CD4-positive, alpha-beta T cell (primary cell): ENCODE measurements at regions not wholly inside any gene's neighbourhood (a gene's known extent, or its start where the extent isn't known, plus 50 kb on each side); places are given as distances from the start of the nearest gene placed in this dataset.

Source experiments
- ATAC-seq: fragments of 200-7000 bp; cut with Tn5 transposase; one replicate; pipeline ENCODE4 v1.10.0; 2022; ENCODE audit warnings: mild to moderate bottlenecking; ENCODE audit not compliant: poor library complexity
- CTCF ChIA-PET: fragments of 350-600 bp; sonication (Branson Sonifier 250); formaldehyde crosslinking; loops from one replicate; lab custom pipeline; 2021; ENCODE audit warnings: antibody characterized with exemption, inconsistent platforms; lab: Charles Lee
- POLR2A ChIA-PET: fragments of 350-600 bp; sonication (Branson Sonifier 250); formaldehyde crosslinking; loops from one replicate; lab custom pipeline; 2021; ENCODE audit warnings: antibody characterized with exemption, inconsistent platforms; lab: Charles Lee
- DNase-seq, 14 experiments: peaks; one replicate each; pipeline ENCODE4 v3.0.0-alpha.2; 2013 to 2020; ENCODE audit warnings: mixed read lengths in 2 of 14
- H3K27ac ChIP-seq, 2 donors: one replicate each; pipeline versions ENCODE4 v1.5.1 to v1.7.0; 2013; ENCODE audit warnings: low read length in 2 of 2, low read depth in 1 of 2, mild to moderate bottlenecking in 1 of 2
- H3K27me3 ChIP-seq, 2 experiments: 1 replicate in 1 of 2; 2 replicates in 1 of 2; pipeline versions ENCODE4 v1.6.1 to v1.7.0; 2013; ENCODE audit warnings: low read length in 2 of 2, control low read depth in 1 of 2, mild to moderate bottlenecking in 1 of 2, moderate library complexity in 1 of 2; ENCODE audit not compliant: insufficient read depth in 2 of 2, control insufficient read depth in 1 of 2
- H3K36me3 ChIP-seq: one replicate; pipeline ENCODE4 v1.6.1; 2013; ENCODE audit warnings: low read length, control low read depth; ENCODE audit not compliant: insufficient read depth
- H3K4me1 ChIP-seq: one replicate; pipeline ENCODE4 v1.6.1; 2013; ENCODE audit warnings: low read length, control low read depth; ENCODE audit not compliant: insufficient read depth
- H3K4me3 ChIP-seq: one replicate; pipeline ENCODE4 v1.5.1; 2013; ENCODE audit warnings: mild to moderate bottlenecking, low read length, moderate library complexity
- H3K9me3 ChIP-seq, 2 experiments: 1 replicate in 1 of 2; 2 replicates in 1 of 2; pipeline versions ENCODE4 v1.6.1 to v1.7.0; 2013; ENCODE audit warnings: low read length in 2 of 2, mild to moderate bottlenecking in 2 of 2, control low read depth in 1 of 2, moderate library complexity in 1 of 2; ENCODE audit not compliant: control insufficient read depth in 1 of 2, insufficient read depth in 1 of 2
- H3K27ac Mint-ChIP-seq: one replicate; pipeline ENCODE4 v1.8.0; 2020; ENCODE audit warnings: mixed read lengths
- H3K27me3 Mint-ChIP-seq: one replicate; pipeline ENCODE4 v1.8.0; 2021; ENCODE audit warnings: mixed read lengths
- H3K36me3 Mint-ChIP-seq: one replicate; pipeline ENCODE4 v1.8.0; 2021; ENCODE audit warnings: low read depth, mixed read lengths
- H3K4me1 Mint-ChIP-seq: one replicate; pipeline ENCODE4 v1.8.0; 2021; ENCODE audit warnings: low read depth, mixed read lengths
- H3K4me3 Mint-ChIP-seq: one replicate; pipeline ENCODE4 v1.8.0; 2020; ENCODE audit warnings: mild to moderate bottlenecking, mixed read lengths
- H3K9me3 Mint-ChIP-seq: one replicate; pipeline ENCODE4 v1.8.0; 2020; ENCODE audit warnings: mixed read lengths
- CTCF ChIP-seq: fragments of 200-600 bp; IDR thresholded peaks from one replicate; pipeline ENCODE4 v1.8.0; 2022; ENCODE audit warnings: antibody characterized with exemption, mild to moderate bottlenecking
- intact Hi-C, 2 experiments: fragments of 100-400 bp; cut with DNase I in 1 of 2; cut with micrococcal nuclease in 1 of 2; formaldehyde crosslinking; loops; one replicate each; pipeline versions ENCODE4 v1.15.1 to v1.9.0; 2023 to 2025; cut with DNase I, micrococcal nuclease

GRCh38 chr16:65998443-65998842, 368.0 kb upstream of the CDH5 start:
- no peaks in the 10 kb centered on the region for H3K4me1 Mint-ChIP-seq
- ATAC-seq (no peak), DNase-seq (no peak)
- H3K27me3 Mint-ChIP-seq = peaks cover 39% of the 10 kb centered on the region
- CTCF ChIA-PET = no interaction called here
- H3K9me3 ChIP-seq = no peaks in the 10 kb centered on the region
- intact Hi-C loops = no loop called here
- H3K4me3 Mint-ChIP-seq = no peak overlapping the region
- no peaks in the 10 kb centered on the region for H3K4me1 ChIP-seq
- H3K27ac Mint-ChIP-seq = no peak overlapping the region
- H3K27ac ChIP-seq = no peak overlapping the region
- no peak for TF ChIP-seq CTCF
- POLR2A ChIA-PET = no interaction called here
- no peaks in the 10 kb centered on the region for H3K36me3 ChIP-seq
- no peaks in the 10 kb centered on the region for H3K36me3 Mint-ChIP-seq
- no peaks in the 10 kb centered on the region for H3K9me3 Mint-ChIP-seq
- H3K4me3 ChIP-seq = no peak overlapping the region
- H3K27me3 ChIP-seq = peaks cover 0 to 2% of the 10 kb centered on the region in 2 experiments

- no peaks in the 10 kb centered on the region for H3K4me1 Mint-ChIP-seq
- no peaks in the 10 kb centered on the region for H3K9me3 Mint-ChIP-seq
- no peak for DNase-seq
- ChIA-PET CTCF (no interaction called here), POLR2A (no interaction called here)
- Histone ChIP-seq H3K9me3 (no peaks in the 10 kb centered on the region), H3K27me3 (peaks cover 0 to 4% of the 10 kb centered on the region in 2 experiments), H3K36me3 (no peaks in the 10 kb centered on the region), H3K4me1 (no peaks in the 10 kb centered on the region), H3K4me3 (no peak overlapping the region), H3K27ac (no peak overlapping the region)
- H3K36me3 Mint-ChIP-seq = no peaks in the 10 kb centered on the region
- intact Hi-C loops = no loop called here
- no peak overlapping the region for H3K27ac Mint-ChIP-seq
- H3K27me3 Mint-ChIP-seq = peaks cover 31% of the 10 kb centered on the region
- no peak overlapping the region for H3K4me3 Mint-ChIP-seq
- ATAC-seq = no peak
- TF ChIP-seq CTCF = no peak
These were observed 372.2 kb upstream of the CDH5 start for GRCh38 chr16:65994291-65994690.

GRCh38 chr16:65991149-65991701, 375.3 kb upstream of the CDH5 start:
- CTCF ChIA-PET = no interaction called here
- no peak for TF ChIP-seq CTCF
- Mint-ChIP-seq H3K27me3 (peaks cover 32% of the 10 kb centered on the region), H3K4me1 (no peaks in the 10 kb centered on the region), H3K9me3 (no peaks in the 10 kb centered on the region), H3K27ac (no peak overlapping the region), H3K36me3 (no peaks in the 10 kb centered on the region), H3K4me3 (no peak overlapping the region)
- intact Hi-C loops = no loop called here
- DNase-seq (no peak), ATAC-seq (no peak)
- Histone ChIP-seq H3K4me1 (no peaks in the 10 kb centered on the region), H3K27ac (no peak overlapping the region), H3K9me3 (no peaks in the 10 kb centered on the region), H3K27me3 (peaks cover 3 to 4% of the 10 kb centered on the region in 2 experiments), H3K4me3 (no peak overlapping the region), H3K36me3 (no peaks in the 10 kb centered on the region)
- POLR2A ChIA-PET = no interaction called here
